ENCODE measurements at regions not wholly inside any gene's neighbourhood (a gene's known extent, or its start where the extent isn't known, plus 50 kb on each side); places are given as distances from the start of the nearest gene placed in this dataset.
A peak's percentile ranks its signal among the peaks of the same experiment; 100 is the strongest.
"Not testable (repeated sequence)": the region's sequence is repeated elsewhere in the genome, so short reads cannot be mapped to it uniquely, and the experiment has no call there.

GRCh38 chr1:148363979-148364378, 119.1 kb downstream of the PPIAL4G start:
- H3K36me3 ChIP-seq (ENCODE audit: control insufficient read depth in 2 of 3, insufficient read depth in 3 of 3, low read length in 3 of 3); H3K36me3 Mint-ChIP-seq; H3K27me3 ChIP-seq (ENCODE audit: control insufficient read depth in 2 of 2, insufficient read depth in 2 of 2, low read length in 2 of 2); H3K27ac ChIP-seq (ENCODE audit: low read depth, low read length); H3K4me3 ChIP-seq (ENCODE audit: low read length); H3K9me3 ChIP-seq (ENCODE audit: control insufficient read depth in 2 of 3, low read length in 3 of 3); H3K9me3 Mint-ChIP-seq; CTCF ChIA-PET; H3K4me1 ChIP-seq (ENCODE audit: control insufficient read depth in 2 of 2, insufficient read depth in 2 of 2, low read length in 2 of 2); DNase-seq; ATAC-seq: not testable (repeated sequence)
- peak overlapping the region in 6 of 9 donors; percentile 17 to 69 (median 32) for H3K27ac Mint-ChIP-seq
- peak overlapping the region in 3 of 10 donors; percentile 5 to 88 (median 86) for H3K4me3 Mint-ChIP-seq
- H3K27me3 Mint-ChIP-seq: peaks cover 0 to 34% (median 0%) of the 10 kb centered on the region in 5 donors
- peaks cover 20 to 45% (median 32%) of the 10 kb centered on the region in 7 donors for H3K4me1 Mint-ChIP-seq
- POLR2A ChIA-PET: interaction anchor here (0.9 to 1.0 kb wide), 2 partner anchors 9 kb away, joined by 4 read pairs; no protein-coding TSS in a partner anchor
- intact Hi-C loops (cut with micrococcal nuclease): loop anchor here in 1 of 2 donors (5.0 kb wide), 1 partner anchor 82 kb away; no protein-coding TSS in a partner anchor

GRCh38 chr1:148363439-148363810, 119.7 kb downstream of the PPIAL4G start:
- H3K36me3 Mint-ChIP-seq: no peaks in the 10 kb centered on the region
- Histone ChIP-seq H3K9me3 (ENCODE audit: control insufficient read depth in 2 of 3, low read length in 3 of 3) (no peaks in the 10 kb centered on the region), H3K4me3 (ENCODE audit: low read length) (no peak overlapping the region), H3K27ac (ENCODE audit: low read depth, low read length) (no peak overlapping the region), H3K36me3 (ENCODE audit: control insufficient read depth in 2 of 3, insufficient read depth in 3 of 3, low read length in 3 of 3) (no peaks in the 10 kb centered on the region), H3K4me1 (ENCODE audit: control insufficient read depth in 2 of 2, insufficient read depth in 2 of 2, low read length in 2 of 2) (peaks cover 4 to 7% of the 10 kb centered on the region in 2 donors), H3K27me3 (ENCODE audit: control insufficient read depth in 2 of 2, insufficient read depth in 2 of 2, low read length in 2 of 2) (no peaks in the 10 kb centered on the region)
- peaks cover 20 to 45% (median 32%) of the 10 kb centered on the region in 7 donors for H3K4me1 Mint-ChIP-seq
- peak overlapping the region; percentile 81 to 92 (median 88) for H3K4me3 Mint-ChIP-seq
- no peak for ATAC-seq
- CTCF ChIA-PET: no interaction called here
- DNase-seq: peak in 1 of 9 donors; percentile 29
- POLR2A ChIA-PET: interaction anchor here (1.0 kb wide), 1 partner anchor 10 kb away, joined by 4 read pairs; no protein-coding TSS in a partner anchor
- intact Hi-C loops (cut with micrococcal nuclease): loop anchor here in 1 of 2 donors (5.0 kb wide), 1 partner anchor 81 kb away; no protein-coding TSS in a partner anchor
- peaks cover 0 to 2% (median 0%) of the 10 kb centered on the region in 11 donors for H3K9me3 Mint-ChIP-seq
- peak overlapping the region in 7 of 9 donors; percentile 17 to 69 (median 32) for H3K27ac Mint-ChIP-seq
- H3K27me3 Mint-ChIP-seq: peaks cover 0 to 36% (median 2%) of the 10 kb centered on the region in 5 donors

GRCh38 chr1:148362626-148363438, 120.3 kb downstream of the PPIAL4G start:
- Histone ChIP-seq H3K27me3 (ENCODE audit: control insufficient read depth in 2 of 2, insufficient read depth in 2 of 2, low read length in 2 of 2) (no peaks in the 10 kb centered on the region), H3K36me3 (ENCODE audit: control insufficient read depth in 2 of 3, insufficient read depth in 3 of 3, low read length in 3 of 3) (no peaks in the 10 kb centered on the region), H3K4me1 (ENCODE audit: control insufficient read depth in 2 of 2, insufficient read depth in 2 of 2, low read length in 2 of 2) (peaks cover 4 to 7% of the 10 kb centered on the region in 2 donors), H3K27ac (ENCODE audit: low read depth, low read length) (no peak overlapping the region), H3K4me3 (ENCODE audit: low read length) (peak overlapping the region; percentile 18), H3K9me3 (ENCODE audit: control insufficient read depth in 2 of 3, low read length in 3 of 3) (no peaks in the 10 kb centered on the region)
- Mint-ChIP-seq H3K27ac (peak overlapping the region; percentile 31 to 87 (median 51)), H3K4me3 (peak overlapping the region; percentile 81 to 92 (median 88)), H3K27me3 (peaks cover 0 to 42% (median 7%) of the 10 kb centered on the region in 5 donors), H3K4me1 (peaks cover 20 to 45% (median 32%) of the 10 kb centered on the region in 7 donors), H3K36me3 (no peaks in the 10 kb centered on the region), H3K9me3 (peaks cover 0 to 2% (median 0%) of the 10 kb centered on the region in 11 donors)
- intact Hi-C loops (cut with micrococcal nuclease): loop anchor here in 1 of 2 donors (1.0 to 5.0 kb wide), 2 partner anchors 8 to 81 kb away; no protein-coding TSS in a partner anchor
- CTCF ChIA-PET: no interaction called here
- DNase-seq: peak in 5 of 9 donors; percentile 16 to 48 (median 22)
- POLR2A ChIA-PET: no interaction called here
- peak; percentile 29 for ATAC-seq

DNA sequence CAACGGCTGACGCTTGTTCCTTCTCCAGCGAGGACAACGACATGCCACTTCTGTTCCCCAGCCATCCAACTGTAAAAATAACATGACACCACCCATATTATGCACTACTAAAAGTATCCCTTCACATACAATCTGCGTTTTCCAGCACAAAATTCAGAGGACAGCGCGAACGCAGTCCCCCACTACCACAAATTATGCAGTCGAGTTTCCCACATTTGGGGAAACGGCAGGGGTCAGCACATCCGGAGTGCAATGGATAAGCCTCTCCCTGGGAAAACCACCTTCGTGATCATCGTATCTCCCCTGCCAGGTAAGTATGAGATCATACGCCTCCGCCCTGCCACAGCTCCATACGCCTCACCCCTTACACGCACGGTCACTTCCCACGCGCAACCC, 120.9 kb downstream of the PPIAL4G start:
- Histone ChIP-seq H3K27ac (ENCODE audit: low read depth, low read length) (peak overlapping the region; percentile 49), H3K4me1 (ENCODE audit: control insufficient read depth in 2 of 2, insufficient read depth in 2 of 2, low read length in 2 of 2) (peaks cover 4 to 7% of the 10 kb centered on the region in 2 donors), H3K27me3 (ENCODE audit: control insufficient read depth in 2 of 2, insufficient read depth in 2 of 2, low read length in 2 of 2) (no peaks in the 10 kb centered on the region), H3K4me3 (ENCODE audit: low read length) (peak overlapping the region; percentile 47), H3K9me3 (ENCODE audit: control insufficient read depth in 2 of 3, low read length in 3 of 3) (no peaks in the 10 kb centered on the region), H3K36me3 (ENCODE audit: control insufficient read depth in 2 of 3, insufficient read depth in 3 of 3, low read length in 3 of 3) (no peaks in the 10 kb centered on the region)
- peak overlapping the region; percentile 81 to 92 (median 88) for H3K4me3 Mint-ChIP-seq
- ATAC-seq: peak; percentile 8
- ChIA-PET POLR2A (no interaction called here), CTCF (no interaction called here)
- intact Hi-C loops (cut with micrococcal nuclease): loop anchor here in 1 of 2 donors (1.0 to 5.0 kb wide), 2 partner anchors 9 to 80 kb away; no protein-coding TSS in a partner anchor
- peaks cover 6 to 44% (median 12%) of the 10 kb centered on the region in 5 donors for H3K27me3 Mint-ChIP-seq
- no peaks in the 10 kb centered on the region for H3K36me3 Mint-ChIP-seq
- H3K9me3 Mint-ChIP-seq: peaks cover 0 to 2% (median 0%) of the 10 kb centered on the region in 11 donors
- H3K27ac Mint-ChIP-seq: peak overlapping the region; percentile 1 to 88 (median 72)
- H3K4me1 Mint-ChIP-seq: peaks cover 20 to 45% (median 32%) of the 10 kb centered on the region in 7 donors
- DNase-seq: peak in 4 of 9 donors; percentile 9 to 41 (median 17)

DNA sequence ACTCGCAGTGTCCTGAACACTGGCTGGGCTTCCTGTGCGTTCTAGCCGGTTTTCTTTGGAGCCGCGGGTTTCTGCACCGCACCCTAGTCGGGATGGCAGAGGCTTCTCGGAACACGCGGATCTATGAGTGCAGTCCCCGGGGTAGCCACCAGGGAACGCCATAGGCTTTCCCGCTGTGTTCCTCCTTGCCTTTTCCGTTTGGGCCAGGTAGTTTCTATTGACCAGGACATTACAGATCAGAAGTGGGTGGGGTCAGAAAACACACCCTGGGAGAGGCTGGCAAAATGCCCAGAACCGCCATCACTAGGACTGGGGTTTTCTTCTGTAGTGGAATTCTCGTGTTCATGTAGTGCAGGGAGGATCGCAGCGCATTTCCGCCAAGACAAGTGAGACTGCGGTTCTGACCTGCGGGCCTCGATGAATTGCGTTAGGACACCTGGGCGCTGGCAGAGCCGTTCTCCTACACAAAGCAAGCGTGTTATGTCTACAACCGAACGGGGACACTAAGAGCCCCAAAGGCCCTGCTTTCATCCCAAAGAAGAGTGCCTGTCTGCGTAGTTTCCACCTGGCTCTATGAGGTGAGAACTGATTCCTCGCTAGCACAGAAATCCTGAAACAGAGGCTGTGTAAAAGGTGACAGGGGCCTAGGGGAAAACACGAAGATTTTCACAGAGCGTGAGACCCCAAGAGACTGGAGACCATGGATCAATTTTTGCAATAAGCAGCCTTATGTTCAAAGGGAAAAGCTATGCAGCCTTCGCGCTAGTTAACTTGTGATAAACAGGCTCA, 121.5 kb downstream of the PPIAL4G start:
- POLR2A ChIA-PET; H3K36me3 ChIP-seq (ENCODE audit: control insufficient read depth in 2 of 3, insufficient read depth in 3 of 3, low read length in 3 of 3); H3K4me1 ChIP-seq (ENCODE audit: control insufficient read depth in 2 of 2, insufficient read depth in 2 of 2, low read length in 2 of 2); CTCF ChIA-PET; H3K27me3 ChIP-seq (ENCODE audit: control insufficient read depth in 2 of 2, insufficient read depth in 2 of 2, low read length in 2 of 2); H3K9me3 Mint-ChIP-seq; H3K36me3 Mint-ChIP-seq; H3K9me3 ChIP-seq (ENCODE audit: control insufficient read depth in 2 of 3, low read length in 3 of 3): not testable (repeated sequence)
- DNase-seq (peak; percentile 27 to 62 (median 55)), ATAC-seq (peak; percentile 45)
- peak overlapping the region; percentile 47 for H3K4me3 ChIP-seq (ENCODE audit: low read length)
- intact Hi-C loops (cut with micrococcal nuclease): loop anchor here in 1 of 2 donors (1.0 to 5.0 kb wide), 2 partner anchors 10 to 79 kb away; no protein-coding TSS in a partner anchor
- Mint-ChIP-seq H3K27me3 (peaks cover 6 to 50% (median 12%) of the 10 kb centered on the region in 5 donors), H3K27ac (peak overlapping the region in 8 of 9 donors; percentile 31 to 88 (median 73)), H3K4me1 (peaks cover 20 to 45% (median 32%) of the 10 kb centered on the region in 7 donors), H3K4me3 (peak overlapping the region; percentile 81 to 92 (median 88))
- peak overlapping the region; percentile 49 for H3K27ac ChIP-seq (ENCODE audit: low read depth, low read length)

DNA sequence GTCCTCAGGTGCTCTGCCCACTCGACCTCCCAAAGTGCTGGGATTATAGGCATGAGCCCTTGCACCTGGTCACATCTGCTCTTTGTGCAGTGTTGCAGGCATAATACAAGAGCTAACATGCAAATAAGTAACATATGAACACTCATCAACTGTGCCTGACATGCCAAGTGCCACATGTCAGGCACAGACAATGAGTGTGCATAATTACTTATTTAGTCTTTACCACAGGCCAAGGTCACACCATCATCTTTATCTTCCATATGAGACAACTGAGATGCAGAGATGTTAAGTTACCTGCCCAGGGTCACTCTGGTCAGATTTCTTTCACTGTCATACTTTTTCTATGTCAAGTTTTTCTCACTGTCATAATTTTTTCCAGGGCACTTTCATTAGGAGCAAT, 126.1 kb downstream of the PPIAL4G start:
- H3K27me3 Mint-ChIP-seq: peaks cover 8 to 77% (median 52%) of the 10 kb centered on the region in 5 donors
- intact Hi-C loops (cut with micrococcal nuclease): no loop called here
- no peak overlapping the region for H3K27ac Mint-ChIP-seq
- ATAC-seq (no peak), DNase-seq (no peak)
- ChIA-PET POLR2A (interaction anchor here (0.7 kb wide), 1 partner anchor 12 kb away, joined by 3 read pairs; no protein-coding TSS in a partner anchor), CTCF (interaction anchor here (0.7 kb wide), 1 partner anchor 9 kb away, joined by 3 read pairs; no protein-coding TSS in a partner anchor)
- no peak overlapping the region for H3K4me3 Mint-ChIP-seq
- no peaks in the 10 kb centered on the region for H3K36me3 Mint-ChIP-seq
- Histone ChIP-seq H3K9me3 (ENCODE audit: control insufficient read depth in 2 of 3, low read length in 3 of 3) (no peaks in the 10 kb centered on the region), H3K36me3 (ENCODE audit: control insufficient read depth in 2 of 3, insufficient read depth in 3 of 3, low read length in 3 of 3) (no peaks in the 10 kb centered on the region), H3K4me3 (ENCODE audit: low read length) (no peak overlapping the region), H3K27me3 (ENCODE audit: control insufficient read depth in 2 of 2, insufficient read depth in 2 of 2, low read length in 2 of 2) (peaks cover 0 to 5% of the 10 kb centered on the region in 2 donors), H3K27ac (ENCODE audit: low read depth, low read length) (no peak overlapping the region), H3K4me1 (ENCODE audit: control insufficient read depth in 2 of 2, insufficient read depth in 2 of 2, low read length in 2 of 2) (peaks cover 0 to 4% of the 10 kb centered on the region in 2 donors)
- H3K9me3 Mint-ChIP-seq: peaks cover 0 to under 1% (median 0%) of the 10 kb centered on the region in 11 donors
- H3K4me1 Mint-ChIP-seq: peaks cover 8 to 37% (median 16%) of the 10 kb centered on the region in 7 donors

All from naive thymus-derived CD4-positive, alpha-beta T cell (primary cell).